ENCODE measurements at regions not wholly inside any gene's neighbourhood (a gene's known extent, or its start where the extent isn't known, plus 50 kb on each side); places are given as distances from the start of the nearest gene placed in this dataset.

DNA sequence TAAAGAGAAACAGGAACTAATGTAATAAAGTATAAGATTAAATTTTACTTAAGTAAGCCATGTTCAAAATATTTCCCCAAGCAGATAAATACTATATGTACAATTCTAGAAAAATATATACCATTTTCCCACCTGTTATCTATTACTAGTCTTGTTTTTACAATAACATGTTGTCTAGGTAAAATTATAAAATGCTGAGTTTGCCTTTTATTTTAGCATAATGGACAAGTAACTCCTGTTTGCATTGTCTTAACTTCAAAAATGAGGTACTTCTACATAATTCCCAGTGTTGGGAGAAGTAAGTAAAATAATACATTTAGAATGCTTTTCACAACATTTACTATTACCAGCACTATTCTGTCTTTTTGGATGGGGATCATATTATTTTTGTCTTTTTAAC is 800.5 kb downstream of the SLITRK6 start:
- TF ChIP-seq POLR2A (IDR thresholded peaks at IDR 0.05; ENCODE audit: low read length), result no peak
- TF ChIP-seq GATA1 (IDR thresholded peaks at IDR 0.05; ENCODE audit: low read depth, low read length), result no peak

Measured in erythroblast (primary cell).